Loucy (cell line): ENCODE measurements at regions not wholly inside any gene's neighbourhood (a gene's known extent, or its start where the extent isn't known, plus 50 kb on each side); places are given as distances from the start of the nearest gene placed in this dataset.

Experiments used
- H2AFZ ChIP-seq: fragments of 200-600 bp; sonication (generic); 2 replicates; pipeline ENCODE4 v1.6.0; 2016; ENCODE audit warnings: antibody characterized with exemption, mild to moderate bottlenecking, low read length, moderate library complexity
- H3F3A ChIP-seq: fragments of 200-600 bp; 2 replicates; pipeline ENCODE4 v1.6.0; 2016; ENCODE audit warnings: antibody characterized with exemption, low read depth, mild to moderate bottlenecking
- H3K27me3 ChIP-seq: fragments of 200-600 bp; sonication (generic); 2 replicates; pipeline ENCODE4 v1.6.1; 2014; ENCODE audit warnings: low read length, mild to moderate bottlenecking; ENCODE audit not compliant: insufficient read depth, poor library complexity, severe bottlenecking
- H3K36me3 ChIP-seq: fragments of 200-600 bp; sonication (generic); 2 replicates; pipeline ENCODE4 v1.6.1; 2016; ENCODE audit warnings: low read length; ENCODE audit not compliant: insufficient read depth
- H3K4me1 ChIP-seq: fragments of 200-600 bp; sonication (generic); 2 replicates; pipeline ENCODE4 v1.5.1; 2014; ENCODE audit warnings: low read length, mild to moderate bottlenecking; ENCODE audit not compliant: insufficient read depth, poor library complexity, severe bottlenecking
- H3K4me2 ChIP-seq: fragments of 200-600 bp; sonication (generic); 2 replicates; pipeline ENCODE4 v1.6.0; 2014; ENCODE audit warnings: antibody characterized with exemption, low read length, low read depth, mild to moderate bottlenecking; ENCODE audit not compliant: poor library complexity, severe bottlenecking
- H3K4me3 ChIP-seq: fragments of 200-600 bp; sonication (generic); 2 replicates; pipeline ENCODE4 v1.5.1; 2014; ENCODE audit warnings: low read length, mild to moderate bottlenecking, mixed read lengths; ENCODE audit not compliant: poor library complexity, severe bottlenecking
- H3K79me2 ChIP-seq: fragments of 200-600 bp; sonication (generic); 2 replicates; pipeline ENCODE4 v1.6.1; 2014; ENCODE audit warnings: low read length; ENCODE audit not compliant: insufficient read depth
- H3K9ac ChIP-seq: fragments of 200-600 bp; sonication (generic); 2 replicates; pipeline ENCODE4 v1.6.0; 2014; ENCODE audit warnings: mild to moderate bottlenecking, low read depth, low read length, moderate library complexity; ENCODE audit not compliant: poor library complexity, severe bottlenecking
- H3K9me2 ChIP-seq: fragments of 200-600 bp; sonication (generic); replicated peaks from 2 replicates; pipeline ENCODE4 v1.6.1; 2016; ENCODE audit warnings: low read depth, low read length, mixed read lengths
- H3K9me3 ChIP-seq: fragments of 200-600 bp; sonication (generic); 2 replicates; pipeline ENCODE4 v1.6.1; 2014; ENCODE audit warnings: mild to moderate bottlenecking, antibody characterized with exemption, low read length, low read depth; ENCODE audit not compliant: insufficient read depth
- H4K20me1 ChIP-seq: fragments of 200-600 bp; sonication (generic); 2 replicates; pipeline ENCODE4 v1.6.0; 2014; ENCODE audit warnings: antibody characterized with exemption, low read length, mild to moderate bottlenecking; ENCODE audit not compliant: insufficient read depth, poor library complexity, severe bottlenecking
- EZH2phosphoT487 ChIP-seq: fragments of 200-600 bp; IDR thresholded peaks from 2 replicates; pipeline ENCODE4 v1.6.1; 2018; ENCODE audit warnings: antibody characterized with exemption, mild to moderate bottlenecking, moderate library complexity, borderline replicate concordance
- TF ChIP-seq, protein P1 (sequence below): fragments of 200-600 bp; sonication (generic); conservative IDR thresholded peaks from 2 replicates; pipeline ENCODE4 v1.5.1; 2014; ENCODE audit warnings: mild to moderate bottlenecking, antibody characterized with exemption, low read length

DNA sequence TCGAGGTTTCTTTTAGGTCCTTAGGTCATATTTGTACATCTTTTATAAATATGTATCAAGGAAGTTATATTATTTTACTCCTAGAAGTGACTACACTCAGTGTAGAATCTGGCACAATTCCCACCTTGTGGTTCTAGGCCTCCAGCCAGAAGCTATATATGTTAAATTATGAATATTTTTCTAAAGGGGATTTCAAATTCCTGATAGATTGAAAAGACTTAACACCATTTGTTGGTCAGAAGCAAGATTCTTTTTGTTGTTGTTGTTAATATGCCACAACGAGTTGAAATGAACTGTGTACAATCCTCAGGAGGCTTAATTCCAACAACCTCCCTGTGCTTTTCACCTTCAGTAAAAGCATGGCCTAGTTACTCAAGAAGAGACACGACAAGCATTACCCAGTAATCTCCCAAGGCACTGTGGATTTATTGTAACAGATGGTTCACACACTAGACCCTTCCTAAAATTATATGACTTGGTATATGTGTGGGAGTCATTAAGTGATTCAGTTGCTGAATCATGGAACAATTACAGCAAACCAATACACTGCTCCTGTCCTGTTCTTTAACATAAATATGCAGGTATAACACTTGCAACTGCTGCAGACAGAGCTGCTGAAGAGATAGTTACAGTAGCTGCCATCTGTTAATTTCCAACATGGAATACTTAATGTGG lies 964.4 kb upstream of the GOT2 start:
- no peaks in the 10 kb centered on the region for H3K36me3 ChIP-seq
- no peak overlapping the region for H3K4me2 ChIP-seq
- no peaks in the 10 kb centered on the region for H3K9me2 ChIP-seq
- H3K79me2 ChIP-seq: no peaks in the 10 kb centered on the region
- H3K4me1 ChIP-seq: no peaks in the 10 kb centered on the region
- no peak overlapping the region for H3K4me3 ChIP-seq
- H3K9ac ChIP-seq: no peak overlapping the region
- TF ChIP-seq EZH2phosphoT487: no peak
- TF ChIP-seq, protein P1, sequence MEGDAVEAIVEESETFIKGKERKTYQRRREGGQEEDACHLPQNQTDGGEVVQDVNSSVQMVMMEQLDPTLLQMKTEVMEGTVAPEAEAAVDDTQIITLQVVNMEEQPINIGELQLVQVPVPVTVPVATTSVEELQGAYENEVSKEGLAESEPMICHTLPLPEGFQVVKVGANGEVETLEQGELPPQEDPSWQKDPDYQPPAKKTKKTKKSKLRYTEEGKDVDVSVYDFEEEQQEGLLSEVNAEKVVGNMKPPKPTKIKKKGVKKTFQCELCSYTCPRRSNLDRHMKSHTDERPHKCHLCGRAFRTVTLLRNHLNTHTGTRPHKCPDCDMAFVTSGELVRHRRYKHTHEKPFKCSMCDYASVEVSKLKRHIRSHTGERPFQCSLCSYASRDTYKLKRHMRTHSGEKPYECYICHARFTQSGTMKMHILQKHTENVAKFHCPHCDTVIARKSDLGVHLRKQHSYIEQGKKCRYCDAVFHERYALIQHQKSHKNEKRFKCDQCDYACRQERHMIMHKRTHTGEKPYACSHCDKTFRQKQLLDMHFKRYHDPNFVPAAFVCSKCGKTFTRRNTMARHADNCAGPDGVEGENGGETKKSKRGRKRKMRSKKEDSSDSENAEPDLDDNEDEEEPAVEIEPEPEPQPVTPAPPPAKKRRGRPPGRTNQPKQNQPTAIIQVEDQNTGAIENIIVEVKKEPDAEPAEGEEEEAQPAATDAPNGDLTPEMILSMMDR: no peak
- no peaks in the 10 kb centered on the region for H4K20me1 ChIP-seq
- no peaks in the 10 kb centered on the region for H3K27me3 ChIP-seq
- H3K9me3 ChIP-seq: no peaks in the 10 kb centered on the region
- H2AFZ ChIP-seq: no peak overlapping the region
- H3F3A ChIP-seq: no peaks in the 10 kb centered on the region

DNA sequence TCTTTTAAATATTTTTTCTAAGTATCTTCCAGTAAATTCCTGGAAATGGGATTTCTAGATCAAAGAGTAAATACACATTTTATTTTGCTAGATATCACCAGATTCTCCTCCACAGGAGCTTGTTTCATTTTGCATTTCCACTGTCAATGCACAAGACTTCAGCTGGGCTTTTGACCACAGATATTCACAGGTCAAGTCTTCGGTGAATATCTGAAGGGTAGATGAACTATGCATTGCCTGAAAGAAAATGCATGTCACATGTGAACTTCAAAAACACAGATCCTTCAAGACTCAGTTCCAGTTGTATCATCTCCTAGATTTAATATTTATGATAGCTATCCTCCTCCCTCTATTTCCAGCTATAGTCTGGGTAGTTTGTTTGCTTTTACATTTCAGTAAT lies 963.6 kb upstream of the GOT2 start:
- no peaks in the 10 kb centered on the region for H3K79me2 ChIP-seq
- H3K4me2 ChIP-seq: no peak overlapping the region
- H4K20me1 ChIP-seq: no peaks in the 10 kb centered on the region
- no peak overlapping the region for H3K9ac ChIP-seq
- no peaks in the 10 kb centered on the region for H3K4me1 ChIP-seq
- H3K9me2 ChIP-seq: no peaks in the 10 kb centered on the region
- H3K27me3 ChIP-seq: no peaks in the 10 kb centered on the region
- H3F3A ChIP-seq: no peaks in the 10 kb centered on the region
- no peak overlapping the region for H2AFZ ChIP-seq
- no peaks in the 10 kb centered on the region for H3K9me3 ChIP-seq
- no peak for TF ChIP-seq EZH2phosphoT487
- TF ChIP-seq, protein P1: no peak
- no peaks in the 10 kb centered on the region for H3K36me3 ChIP-seq
- H3K4me3 ChIP-seq: no peak overlapping the region

DNA sequence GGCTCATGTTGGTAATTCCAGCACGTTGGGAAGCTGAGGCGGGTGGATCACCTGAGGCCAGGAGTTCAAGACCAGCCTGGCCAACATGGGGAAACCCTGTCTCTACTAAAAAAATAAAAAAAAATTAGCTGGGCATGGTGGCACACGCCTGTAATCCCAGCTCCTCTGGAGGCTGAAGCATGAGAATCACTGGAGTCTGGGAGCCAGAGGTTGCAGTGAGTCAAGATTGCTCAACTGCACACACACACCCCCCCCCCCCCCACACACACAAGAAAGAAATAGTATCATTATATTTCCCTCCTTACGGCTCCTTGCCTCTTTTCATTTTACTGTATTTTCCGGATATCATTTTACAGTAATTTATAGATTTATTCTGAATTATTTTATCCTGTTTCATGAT lies 963.1 kb upstream of the GOT2 start:
- H3F3A ChIP-seq: no peaks in the 10 kb centered on the region
- no peak overlapping the region for H2AFZ ChIP-seq
- no peak overlapping the region for H3K4me3 ChIP-seq
- no peak for TF ChIP-seq EZH2phosphoT487
- TF ChIP-seq, protein P1: no peak
- no peaks in the 10 kb centered on the region for H4K20me1 ChIP-seq
- no peaks in the 10 kb centered on the region for H3K9me3 ChIP-seq
- H3K4me2 ChIP-seq: no peak overlapping the region
- no peaks in the 10 kb centered on the region for H3K79me2 ChIP-seq
- H3K9me2 ChIP-seq: no peaks in the 10 kb centered on the region
- no peak overlapping the region for H3K9ac ChIP-seq
- no peaks in the 10 kb centered on the region for H3K36me3 ChIP-seq
- no peaks in the 10 kb centered on the region for H3K27me3 ChIP-seq
- no peaks in the 10 kb centered on the region for H3K4me1 ChIP-seq
